Effector memory CD8-positive, alpha-beta T cell (primary cell): ENCODE measurements at regions not wholly inside any gene's neighbourhood (a gene's known extent, or its start where the extent isn't known, plus 50 kb on each side); places are given as distances from the start of the nearest gene placed in this dataset.

Experiments
- ATAC-seq: fragments of 150-1000 bp; cut with Tn5 transposase; replicated peaks from 2 replicates; pipeline ENCODE4 v1.10.0; 2021; ENCODE audit warnings: mild to moderate bottlenecking, moderate library complexity
- DNase-seq, 3 experiments: peaks; one replicate each; pipeline ENCODE4 v3.0.0; 2021
- H3K27ac Mint-ChIP-seq, 2 donors: one replicate each; pipeline ENCODE4 v1.8.0; 2022; ENCODE audit warnings: mild to moderate bottlenecking in 2 of 2, mixed read lengths in 2 of 2, moderate library complexity in 2 of 2
- H3K27me3 Mint-ChIP-seq, 2 donors: one replicate each; pipeline ENCODE4 v1.8.0; 2022; ENCODE audit warnings: mixed read lengths in 2 of 2
- H3K36me3 Mint-ChIP-seq: one replicate; pipeline ENCODE4 v1.8.0; 2022; ENCODE audit warnings: mild to moderate bottlenecking, moderate library complexity, mixed read lengths; ENCODE audit not compliant: insufficient read depth
- H3K4me1 Mint-ChIP-seq, 2 donors: one replicate each; pipeline ENCODE4 v1.8.0; 2022; ENCODE audit warnings: low read depth in 2 of 2, mixed read lengths in 2 of 2
- H3K4me3 Mint-ChIP-seq, 2 donors: one replicate each; pipeline ENCODE4 v1.8.0; 2022; ENCODE audit warnings: mild to moderate bottlenecking in 2 of 2, mixed read lengths in 2 of 2, moderate library complexity in 2 of 2
- H3K9me3 Mint-ChIP-seq, 2 donors: one replicate each; pipeline ENCODE4 v1.8.0; 2022; ENCODE audit warnings: mixed read lengths in 2 of 2

GRCh38 chr12:92563819-92564218 is 139.0 kb upstream of the PLEKHG7 start:
- Mint-ChIP-seq H3K4me3 (no peak overlapping the region), H3K4me1 (peaks cover 1 to 12% of the 10 kb centered on the region in 2 donors), H3K36me3 (no peaks in the 10 kb centered on the region), H3K9me3 (no peaks in the 10 kb centered on the region), H3K27me3 (no peaks in the 10 kb centered on the region), H3K27ac (no peak overlapping the region)
- ATAC-seq (no peak), DNase-seq (no peak)

GRCh38 chr12:92562063-92562734 is 140.6 kb upstream of the PLEKHG7 start:
- no peak overlapping the region for H3K27ac Mint-ChIP-seq

GRCh38 chr12:92561543-92561899 is 141.3 kb upstream of the PLEKHG7 start:
- DNase-seq, result no peak

More at GRCh38 chr12:92562063-92562734, 140.6 kb upstream of the PLEKHG7 start:
- Mint-ChIP-seq H3K36me3 (no peaks in the 10 kb centered on the region), H3K4me1 (peaks cover 4 to 19% of the 10 kb centered on the region in 2 donors), H3K27me3 (no peaks in the 10 kb centered on the region), H3K9me3 (no peaks in the 10 kb centered on the region), H3K4me3 (no peak overlapping the region)
- ATAC-seq (no peak), DNase-seq (no peak)

GRCh38 chr12:92560713-92561542 is 141.9 kb upstream of the PLEKHG7 start:
- Mint-ChIP-seq H3K4me3 (no peak overlapping the region), H3K9me3 (no peaks in the 10 kb centered on the region), H3K4me1 (peaks cover 12 to 32% of the 10 kb centered on the region in 2 donors), H3K36me3 (no peaks in the 10 kb centered on the region), H3K27ac (no peak overlapping the region), H3K27me3 (no peaks in the 10 kb centered on the region)
- DNase-seq (no peak), ATAC-seq (no peak)

More at GRCh38 chr12:92561543-92561899, 141.3 kb upstream of the PLEKHG7 start:
- Mint-ChIP-seq H3K4me3 (no peak overlapping the region), H3K9me3 (no peaks in the 10 kb centered on the region), H3K36me3 (no peaks in the 10 kb centered on the region), H3K4me1 (peaks cover 11 to 26% of the 10 kb centered on the region in 2 donors), H3K27me3 (no peaks in the 10 kb centered on the region), H3K27ac (no peak overlapping the region)
- no peak for ATAC-seq

GRCh38 chr12:92558806-92559205 is 144.0 kb upstream of the PLEKHG7 start:
- Mint-ChIP-seq H3K4me1 (peaks cover 22 to 47% of the 10 kb centered on the region in 2 donors), H3K27me3 (no peaks in the 10 kb centered on the region), H3K27ac (peak overlapping the region; percentile 62 to 87), H3K36me3 (no peaks in the 10 kb centered on the region), H3K4me3 (peak overlapping the region in 1 of 2 donors; percentile 17), H3K9me3 (no peaks in the 10 kb centered on the region)
- ATAC-seq, result no peak
- no peak for DNase-seq

- H3K9me3 Mint-ChIP-seq, result no peaks in the 10 kb centered on the region
- no peaks in the 10 kb centered on the region for H3K36me3 Mint-ChIP-seq
- H3K27ac Mint-ChIP-seq, result peak overlapping the region; percentile 62 to 87
- peaks cover 22 to 47% of the 10 kb centered on the region in 2 donors for H3K4me1 Mint-ChIP-seq
- peak overlapping the region; percentile 17 to 77 for H3K4me3 Mint-ChIP-seq
- DNase-seq (no peak), ATAC-seq (no peak)
- H3K27me3 Mint-ChIP-seq, result no peaks in the 10 kb centered on the region
These were observed 144.5 kb upstream of the PLEKHG7 start for GRCh38 chr12:92558215-92558773.

GRCh38 chr12:92557422-92557724 is 145.4 kb upstream of the PLEKHG7 start:
- peak overlapping the region; percentile 80 to 87 for H3K27ac Mint-ChIP-seq
- DNase-seq (no peak), ATAC-seq (no peak)
- no peaks in the 10 kb centered on the region for H3K9me3 Mint-ChIP-seq
- no peaks in the 10 kb centered on the region for H3K36me3 Mint-ChIP-seq
- peaks cover 22 to 47% of the 10 kb centered on the region in 2 donors for H3K4me1 Mint-ChIP-seq
- H3K27me3 Mint-ChIP-seq, result no peaks in the 10 kb centered on the region
- peak overlapping the region; percentile 62 to 77 for H3K4me3 Mint-ChIP-seq

- no peaks in the 10 kb centered on the region for H3K9me3 Mint-ChIP-seq
- no peaks in the 10 kb centered on the region for H3K27me3 Mint-ChIP-seq
- H3K4me1 Mint-ChIP-seq, result peaks cover 22 to 43% of the 10 kb centered on the region in 2 donors
- peak overlapping the region; percentile 62 to 77 for H3K4me3 Mint-ChIP-seq
- no peaks in the 10 kb centered on the region for H3K36me3 Mint-ChIP-seq
- peak overlapping the region; percentile 80 to 87 for H3K27ac Mint-ChIP-seq
- peak; percentile 17 for ATAC-seq
- no peak for DNase-seq
These were observed 146.0 kb upstream of the PLEKHG7 start for GRCh38 chr12:92556637-92557421.

GRCh38 chr12:92556141-92556540 is 146.6 kb upstream of the PLEKHG7 start:
- no peaks in the 10 kb centered on the region for H3K36me3 Mint-ChIP-seq
- peak overlapping the region; percentile 80 to 87 for H3K27ac Mint-ChIP-seq
- no peaks in the 10 kb centered on the region for H3K27me3 Mint-ChIP-seq
- H3K4me3 Mint-ChIP-seq, result peak overlapping the region; percentile 62 to 77
- H3K4me1 Mint-ChIP-seq, result peaks cover 21 to 36% of the 10 kb centered on the region in 2 donors
- DNase-seq, result no peak
- peak; percentile 73 for ATAC-seq
- no peaks in the 10 kb centered on the region for H3K9me3 Mint-ChIP-seq

GRCh38 chr12:92554158-92555073 is 148.4 kb upstream of the PLEKHG7 start:
- Mint-ChIP-seq H3K27ac (peak overlapping the region; percentile 80 to 87), H3K9me3 (no peaks in the 10 kb centered on the region), H3K27me3 (no peaks in the 10 kb centered on the region)

GRCh38 chr12:92553389-92553788 is 149.4 kb upstream of the PLEKHG7 start:
- Mint-ChIP-seq H3K36me3 (no peaks in the 10 kb centered on the region), H3K9me3 (peaks cover 0 to 2% of the 10 kb centered on the region in 2 donors), H3K27me3 (no peaks in the 10 kb centered on the region), H3K4me1 (peaks cover 21 to 33% of the 10 kb centered on the region in 2 donors), H3K27ac (no peak overlapping the region), H3K4me3 (no peak overlapping the region)
- no peak for DNase-seq
- ATAC-seq, result no peak

More at GRCh38 chr12:92554158-92555073, 148.4 kb upstream of the PLEKHG7 start:
- H3K36me3 Mint-ChIP-seq, result no peaks in the 10 kb centered on the region
- peaks cover 21 to 36% of the 10 kb centered on the region in 2 donors for H3K4me1 Mint-ChIP-seq
- no peak for DNase-seq
- H3K4me3 Mint-ChIP-seq, result peak overlapping the region in 1 of 2 donors; percentile 77
- no peak for ATAC-seq

- no peaks in the 10 kb centered on the region for H3K27me3 Mint-ChIP-seq
- H3K4me3 Mint-ChIP-seq, result no peak overlapping the region
- H3K4me1 Mint-ChIP-seq, result peaks cover 21 to 34% of the 10 kb centered on the region in 2 donors
- DNase-seq, result no peak
- H3K27ac Mint-ChIP-seq, result no peak overlapping the region
- H3K36me3 Mint-ChIP-seq, result no peaks in the 10 kb centered on the region
- H3K9me3 Mint-ChIP-seq, result peaks cover 0 to 2% of the 10 kb centered on the region in 2 donors
- no peak for ATAC-seq
These were observed 150.2 kb upstream of the PLEKHG7 start for GRCh38 chr12:92552412-92553108.
